ENCODE measurements at regions not wholly inside any gene's neighbourhood (a gene's known extent, or its start where the extent isn't known, plus 50 kb on each side); places are given as distances from the start of the nearest gene placed in this dataset.

DNA sequence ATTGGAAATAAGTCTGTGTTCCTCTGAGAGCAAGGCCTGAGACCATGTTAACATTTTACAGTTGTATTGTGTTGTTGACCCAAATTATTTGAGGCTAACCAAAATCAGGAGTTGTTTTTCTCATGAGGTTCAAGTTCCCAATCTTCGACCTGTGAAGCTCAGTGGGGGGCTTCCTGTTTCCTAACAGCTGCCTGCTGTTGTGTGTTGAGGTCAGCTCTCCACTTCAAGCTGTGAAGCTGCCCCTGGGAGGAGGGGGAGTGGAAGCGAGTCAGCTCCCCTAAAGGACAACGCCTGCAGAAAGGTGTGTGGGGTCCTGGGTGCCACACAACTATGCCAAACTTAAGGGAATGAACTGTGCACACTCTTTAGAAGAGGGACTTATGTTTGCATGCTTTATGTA, 295.5 kb downstream of the IRX1 start:
- no peak for DNase-seq

DNA sequence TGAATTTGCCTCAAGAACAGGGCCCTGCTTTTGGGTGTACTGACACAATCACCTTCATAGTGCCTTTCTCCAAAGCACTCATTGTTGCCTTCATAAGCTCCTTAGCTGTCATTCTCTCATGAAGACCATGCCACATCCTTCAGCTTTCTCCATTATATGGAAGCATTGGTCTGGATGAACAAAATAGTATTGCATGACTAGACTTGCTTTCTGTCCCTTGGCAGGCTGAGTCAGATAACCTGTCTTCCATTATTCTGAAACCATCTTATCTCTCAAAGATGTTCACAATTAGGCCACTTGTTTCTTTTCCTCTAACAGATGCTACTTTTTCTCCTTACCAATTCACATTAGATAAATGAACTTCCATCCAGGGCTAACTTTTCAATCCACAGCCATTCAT, 297.9 kb downstream of the IRX1 start:
- DNase-seq: no peak

DNA sequence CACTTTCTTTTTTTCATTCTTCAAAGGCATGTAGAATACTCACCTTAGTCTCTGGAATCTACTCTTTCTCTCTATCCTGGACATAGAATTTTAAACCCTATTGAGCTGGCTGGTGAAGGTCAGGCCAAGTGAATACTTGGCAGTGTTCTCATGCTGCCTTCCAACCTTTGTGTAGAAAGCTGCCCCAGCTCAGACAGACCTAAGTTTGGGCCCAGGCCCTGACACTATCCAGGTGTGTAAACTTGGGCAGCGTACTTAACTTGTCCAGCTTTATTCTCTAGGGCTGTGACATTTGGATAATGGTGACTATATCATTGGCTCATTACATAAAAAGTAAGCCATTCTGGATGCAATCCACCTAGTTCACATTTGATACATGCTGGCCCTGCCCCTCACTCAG, 298.3 kb downstream of the IRX1 start:
- no peak for DNase-seq

DNA sequence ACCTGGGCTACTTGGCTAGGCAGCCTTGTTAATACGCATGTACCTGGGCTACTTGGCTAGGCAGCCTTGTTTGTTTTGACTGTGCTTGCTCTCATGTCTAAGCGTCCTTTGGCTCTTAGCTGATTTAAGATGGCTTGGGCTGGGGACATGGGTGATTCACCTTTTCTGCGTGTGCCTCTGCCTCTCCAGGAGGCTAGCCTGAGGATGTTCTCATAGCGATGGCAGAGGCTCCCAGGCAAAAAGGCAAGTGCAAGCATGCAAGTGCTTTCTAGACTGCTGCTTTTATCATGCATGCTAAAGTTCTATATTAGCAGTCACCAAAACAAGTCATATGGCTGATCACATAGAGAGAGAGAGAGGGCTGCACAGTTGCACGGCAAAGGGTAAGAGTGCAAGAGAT, 300.5 kb downstream of the IRX1 start:
- DNase-seq: no peak

DNA sequence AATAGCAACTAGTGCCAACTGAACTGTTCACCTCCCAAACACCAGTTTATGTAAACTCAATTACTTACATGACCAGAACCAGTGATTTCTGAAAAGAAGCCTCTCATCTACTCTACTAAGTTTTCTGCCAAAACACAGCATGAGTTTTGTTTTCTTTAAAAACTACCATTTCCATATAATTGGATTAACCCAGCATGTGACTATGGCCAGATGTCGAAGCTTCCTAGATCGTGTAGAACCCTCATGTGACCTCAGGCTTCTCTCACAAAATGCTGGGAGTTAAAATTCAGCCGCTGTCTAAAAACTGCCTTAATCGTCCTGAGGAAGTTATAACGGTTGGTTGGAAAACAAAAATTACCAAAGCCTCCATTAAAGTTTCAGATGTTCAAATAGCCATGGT, 303.5 kb downstream of the IRX1 start:
- DNase-seq: no peak

DNA sequence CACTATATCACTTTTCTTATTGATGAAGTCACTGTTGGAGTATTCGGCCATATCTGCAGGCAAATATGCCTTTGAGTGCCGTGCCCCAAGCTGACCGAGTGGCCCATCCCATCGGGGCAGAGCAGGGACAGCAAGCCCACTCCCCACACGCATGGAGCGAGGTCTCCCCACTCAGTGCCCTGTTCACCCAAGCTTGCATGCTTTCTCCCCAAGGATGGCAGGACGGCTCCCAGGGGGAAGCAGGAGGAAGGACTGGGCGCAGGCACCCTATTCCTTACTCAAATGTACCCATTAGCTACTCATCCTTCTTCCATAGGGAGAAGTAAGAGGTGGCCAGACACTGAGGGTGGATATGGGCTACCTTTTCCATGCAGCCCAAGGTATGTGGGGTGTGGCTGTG, 309.0 kb downstream of the IRX1 start:
- DNase-seq: no peak

DNA sequence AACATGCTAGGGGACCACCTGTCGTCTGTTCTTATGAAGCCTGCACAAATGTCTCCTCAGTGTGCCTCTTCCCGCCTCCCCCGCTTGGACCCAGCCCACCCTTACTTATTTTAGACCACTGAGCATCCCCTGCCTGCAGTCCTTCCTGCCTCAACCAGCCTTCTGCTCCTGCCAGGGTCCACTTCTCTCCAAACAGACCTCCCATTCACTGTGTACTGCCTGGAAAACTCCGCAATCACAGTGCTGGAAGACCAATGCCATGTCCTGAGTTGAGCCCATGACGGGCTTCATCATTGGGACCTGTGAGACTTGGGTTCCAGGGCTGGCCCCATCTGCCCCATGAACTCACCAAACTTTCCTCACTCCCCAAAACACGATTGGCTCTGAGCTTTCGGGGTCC, 309.4 kb downstream of the IRX1 start:
- no peak for DNase-seq

DNA sequence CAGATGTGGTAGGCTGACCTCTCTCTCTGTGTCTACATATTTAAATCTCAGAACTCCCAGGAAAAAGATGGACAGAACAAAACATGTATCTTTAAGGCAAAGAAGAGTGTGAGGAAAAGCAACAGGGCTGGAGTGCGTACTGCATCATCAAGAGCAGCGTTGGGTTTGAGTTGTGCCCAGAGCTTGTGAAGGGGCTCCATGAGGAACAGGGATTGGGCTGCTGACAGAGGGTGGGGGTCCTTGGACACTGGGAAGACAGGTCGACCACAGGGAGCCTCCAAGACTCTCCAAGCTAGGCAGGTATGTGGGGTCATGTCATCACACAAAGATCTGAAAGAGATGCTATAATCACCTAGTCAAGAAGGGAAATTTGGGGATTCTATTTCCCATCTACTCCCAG, 309.9 kb downstream of the IRX1 start:
- no peak for DNase-seq

DNA sequence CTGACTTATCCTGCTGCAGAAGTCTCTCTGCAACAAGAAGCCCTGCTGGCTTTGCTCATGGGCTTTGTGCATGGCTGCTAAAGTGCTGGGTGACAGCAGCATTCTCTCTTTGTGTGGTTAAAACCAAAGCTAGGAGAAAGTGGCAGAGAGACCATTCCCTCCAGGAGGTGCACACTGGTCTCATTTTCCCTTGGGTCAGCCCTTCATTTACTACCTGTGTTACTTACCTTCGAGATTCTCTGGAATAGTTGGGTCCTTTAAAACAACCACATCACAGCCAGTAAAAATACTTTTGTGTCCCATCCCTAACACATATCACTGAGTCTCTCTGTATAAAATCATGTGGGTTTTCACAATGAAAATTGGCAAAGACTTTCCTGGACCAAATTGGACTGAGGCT, 315.5 kb downstream of the IRX1 start:
- no peak for DNase-seq

DNA sequence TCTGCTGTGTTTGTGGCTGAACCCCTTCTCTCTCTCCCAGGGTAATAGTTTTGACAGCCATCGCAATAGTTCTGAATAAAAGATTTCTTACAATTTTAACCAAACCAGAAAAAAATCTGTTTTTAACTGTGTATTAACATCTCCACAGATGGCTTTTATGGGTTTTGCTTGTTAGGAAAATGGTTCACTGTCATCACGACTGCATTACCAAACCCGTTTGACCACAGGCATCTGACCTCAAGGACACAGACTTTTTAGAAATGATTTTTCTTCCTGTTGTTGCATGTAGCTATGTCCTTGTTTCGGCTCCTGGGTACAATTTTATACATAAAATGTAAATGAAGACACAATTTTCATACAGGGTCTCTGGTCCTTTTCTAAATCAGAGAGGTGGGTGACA, 316.1 kb downstream of the IRX1 start:
- no peak for DNase-seq

DNA sequence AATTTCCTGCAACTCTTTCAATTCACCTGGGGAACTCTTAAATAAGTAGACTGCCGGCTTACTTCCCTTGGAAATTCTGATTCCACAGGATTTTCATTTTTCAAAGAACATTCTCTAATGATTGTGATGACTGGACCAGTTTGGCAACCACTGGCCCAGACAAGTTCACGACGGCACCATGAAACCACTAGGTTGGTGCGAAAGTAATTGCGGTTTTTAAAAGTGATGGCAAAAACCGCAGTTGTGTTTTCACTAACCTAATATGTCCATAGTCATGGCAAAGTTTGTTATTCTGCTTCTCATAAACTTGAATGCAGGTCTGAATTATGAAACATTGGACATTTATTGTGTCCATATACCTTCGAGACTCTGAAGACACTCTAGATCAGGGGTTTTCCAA, 317.2 kb downstream of the IRX1 start:
- no peak for DNase-seq

DNA sequence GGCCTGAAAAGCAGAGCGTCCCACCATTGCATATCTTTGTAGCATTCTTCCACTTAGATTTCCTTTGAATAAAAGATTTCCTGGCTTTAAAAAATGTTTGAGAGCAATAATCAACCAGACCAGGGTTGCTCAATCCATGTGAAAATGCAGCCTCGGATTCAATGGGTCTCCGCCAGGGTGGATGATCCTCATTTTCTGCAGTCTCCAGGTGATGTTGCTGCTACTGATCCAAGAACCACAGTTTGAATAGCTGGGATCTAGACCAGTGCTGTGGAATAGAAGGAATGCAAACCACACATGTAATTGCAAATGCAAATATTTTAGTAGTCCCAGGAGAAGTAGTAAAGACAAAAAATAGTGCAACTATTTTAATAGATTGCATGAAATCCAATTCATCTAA, 317.6 kb downstream of the IRX1 start:
- no peak for DNase-seq

DNA sequence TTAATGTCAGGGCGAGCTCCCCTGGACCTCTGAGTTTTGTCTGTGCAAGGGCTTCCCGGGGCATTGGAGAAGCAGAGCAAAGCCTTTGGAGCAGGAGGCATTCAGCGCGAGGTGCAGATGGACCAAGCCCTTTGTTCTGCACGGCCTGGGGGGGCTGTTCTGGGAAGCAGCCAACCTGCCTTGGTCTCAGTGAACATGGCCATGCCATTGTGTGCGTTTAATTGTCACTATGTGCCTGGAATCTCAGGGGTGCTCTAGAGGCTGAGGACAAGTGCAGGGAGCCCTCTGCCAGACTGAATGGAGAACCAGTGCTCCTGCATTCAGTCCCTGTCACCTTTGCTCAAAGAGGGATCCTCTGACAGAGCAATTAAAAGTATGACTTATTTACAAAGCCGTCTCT, 329.4 kb downstream of the IRX1 start:
- DNase-seq: no peak

DNA sequence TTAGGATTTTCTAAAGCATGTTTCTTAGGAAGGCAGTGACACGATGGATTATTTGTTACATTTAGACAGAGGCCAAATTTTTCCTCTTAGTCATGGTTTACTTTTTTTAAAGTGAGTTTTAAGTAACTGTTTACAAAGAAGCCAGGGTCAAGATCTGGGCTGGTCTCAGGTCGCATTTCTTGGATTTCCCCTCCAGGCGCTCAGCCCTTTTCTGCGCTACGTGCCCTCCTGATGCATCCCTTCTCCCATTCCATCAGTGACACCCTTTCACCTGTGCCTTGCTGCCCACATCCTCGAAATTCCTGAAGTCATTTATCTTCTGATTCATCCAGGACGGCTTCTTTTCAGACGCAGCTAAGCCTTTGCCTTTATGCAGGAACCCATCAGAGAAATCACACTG, 330.3 kb downstream of the IRX1 start:
- no peak for DNase-seq

DNA sequence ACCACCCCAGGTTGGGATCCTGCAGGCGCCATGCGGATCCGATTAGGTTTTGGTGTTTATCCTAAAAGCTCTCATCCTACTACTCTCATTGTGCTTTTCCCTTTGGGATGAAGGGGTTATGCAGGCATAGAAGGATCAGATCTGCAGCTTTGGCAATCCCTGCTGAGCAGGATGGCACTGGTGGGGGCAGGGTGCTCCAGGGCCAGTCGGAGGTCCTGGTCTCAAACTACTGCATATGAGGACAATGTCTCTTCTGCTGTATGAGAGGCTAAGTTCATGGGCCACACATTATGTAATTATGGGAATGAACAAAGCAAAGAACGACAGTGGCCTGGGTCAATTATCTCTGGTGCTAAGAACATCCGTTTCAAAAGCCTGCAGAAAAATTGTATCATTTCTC, 334.2 kb downstream of the IRX1 start:
- DNase-seq: no peak

DNA sequence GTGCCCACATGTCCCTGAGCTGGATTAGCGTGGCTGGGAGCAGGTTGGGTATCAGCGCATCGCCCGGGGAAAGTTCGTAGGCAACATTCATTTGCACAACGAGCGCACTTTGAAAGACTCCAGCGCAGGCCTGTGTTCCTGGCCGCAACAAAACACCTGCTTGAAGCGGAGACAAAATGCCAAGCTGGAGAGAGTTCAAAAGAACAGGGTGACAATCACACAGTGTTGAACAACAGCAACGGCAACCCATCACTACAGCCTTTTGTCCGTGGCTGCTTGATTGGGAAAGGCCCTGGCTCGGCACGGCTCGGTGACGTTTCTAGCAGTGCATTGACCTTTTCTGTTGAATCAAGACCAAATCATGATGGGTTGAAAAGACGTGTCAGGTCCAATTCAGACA, 336.3 kb downstream of the IRX1 start:
- DNase-seq: no peak

DNA sequence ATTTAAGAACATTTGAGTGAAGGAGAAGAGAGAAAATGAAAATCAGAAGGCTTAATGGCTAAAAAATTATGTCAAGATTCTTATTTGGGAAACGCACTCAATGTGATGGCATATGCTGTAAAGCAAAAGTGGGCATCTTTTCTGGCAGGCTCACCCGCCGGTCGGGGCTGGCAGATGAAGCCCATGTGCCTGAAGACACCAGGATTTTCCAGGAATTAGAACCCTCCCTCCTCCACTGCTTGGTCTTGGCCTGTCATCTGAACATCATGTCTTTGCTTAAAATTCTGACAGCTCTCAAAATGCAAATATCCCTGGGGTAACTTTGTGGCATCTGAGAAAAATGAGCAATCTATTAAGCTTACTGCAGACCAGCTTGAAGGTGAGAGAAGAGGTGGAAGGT, 337.9 kb downstream of the IRX1 start:
- no peak for DNase-seq

DNA sequence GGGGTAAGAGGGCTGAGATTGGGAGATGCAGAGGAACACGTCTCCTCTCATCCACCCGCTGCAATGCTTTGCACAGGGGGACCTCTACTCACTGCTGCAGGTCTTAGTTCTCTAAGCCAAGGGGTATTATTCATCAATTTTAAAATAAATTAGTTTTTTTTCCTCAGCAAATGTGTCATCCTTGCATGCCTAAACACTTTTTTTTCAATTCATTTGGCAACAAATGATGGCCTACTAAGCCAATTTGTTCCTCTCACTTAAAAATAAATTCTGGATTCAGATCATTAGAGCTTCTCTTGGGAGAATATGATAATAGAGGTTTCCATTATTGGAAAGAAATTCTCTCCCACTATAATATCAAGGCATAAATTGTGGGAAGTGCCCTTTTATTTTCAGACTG, 338.3 kb downstream of the IRX1 start:
- DNase-seq: no peak

DNA sequence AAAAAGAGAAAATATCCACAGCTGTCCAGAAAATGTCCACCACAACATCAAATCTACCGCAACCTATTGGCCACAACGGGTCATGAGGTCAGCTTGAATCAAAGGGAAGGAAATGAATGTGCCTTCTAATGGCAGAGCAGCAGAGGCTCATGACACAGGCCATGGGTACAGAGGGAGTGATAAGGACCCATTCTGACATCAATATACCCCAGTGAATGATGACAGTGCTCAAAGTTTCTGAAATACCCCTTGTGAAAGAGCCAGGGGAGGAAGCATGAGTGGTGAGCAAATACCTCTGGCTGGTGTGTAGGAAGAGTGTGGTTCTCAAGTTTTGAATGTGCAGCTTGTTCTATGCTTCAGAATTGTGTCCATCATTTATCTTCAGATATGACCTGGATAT, 348.2 kb downstream of the IRX1 start:
- no peak for DNase-seq

DNA sequence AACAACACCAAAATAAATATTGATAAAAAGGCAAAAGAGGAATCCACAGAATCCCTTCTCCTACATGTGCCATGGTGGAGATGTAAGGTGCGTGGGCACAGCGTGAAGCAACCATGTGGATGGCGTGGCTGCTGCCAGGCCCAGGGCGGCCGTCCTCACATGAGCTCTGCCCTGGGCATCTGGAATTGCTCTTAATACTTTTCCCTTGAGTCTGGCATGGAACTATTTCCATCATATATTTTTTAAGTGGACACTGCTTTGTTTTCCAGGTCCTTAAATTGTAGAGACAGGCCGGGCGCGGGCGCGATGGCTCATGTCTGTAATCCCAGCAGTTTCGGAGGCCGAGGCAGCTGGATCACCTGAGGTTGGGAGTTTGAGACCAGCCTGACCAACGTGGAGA, 349.3 kb downstream of the IRX1 start:
- no peak for DNase-seq

DNA sequence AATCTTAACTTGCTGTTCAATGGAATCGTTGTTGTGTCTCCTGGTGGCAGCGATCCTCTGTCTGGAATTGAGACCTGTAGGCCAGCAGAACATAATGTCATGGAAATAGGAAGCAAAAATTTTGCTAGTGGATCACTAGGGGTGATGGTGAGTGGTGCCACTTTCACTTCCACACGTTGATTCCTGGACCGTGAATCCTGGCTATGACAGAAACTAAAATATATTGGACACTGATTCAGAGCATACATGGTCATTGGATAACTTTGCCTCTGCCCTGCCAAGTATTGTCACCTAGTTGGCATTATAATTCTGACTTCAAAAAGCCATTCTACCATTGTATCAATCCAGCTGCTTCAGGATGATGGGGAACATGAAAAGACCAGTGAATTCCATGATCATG, 353.2 kb downstream of the IRX1 start:
- DNase-seq: no peak

DNA sequence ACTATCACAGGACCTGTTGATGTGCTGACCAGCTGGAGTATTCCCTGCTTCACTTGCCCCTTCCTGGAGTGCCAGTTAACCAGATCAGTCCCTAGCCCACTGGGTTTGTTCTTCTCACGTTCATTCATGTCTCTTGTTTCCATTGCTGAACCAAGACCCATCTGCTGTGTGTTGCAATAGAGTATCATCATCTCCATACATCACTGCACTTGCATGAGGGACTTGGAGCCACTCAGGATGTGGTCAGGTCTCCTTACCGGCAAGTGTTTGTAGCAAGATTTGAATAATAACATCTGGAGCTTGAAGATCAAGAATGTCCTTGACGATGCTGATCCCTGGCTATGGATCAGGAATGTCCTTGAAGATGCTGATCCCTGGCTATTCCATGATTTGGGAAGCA, 358.6 kb downstream of the IRX1 start:
- no peak for DNase-seq

DNA sequence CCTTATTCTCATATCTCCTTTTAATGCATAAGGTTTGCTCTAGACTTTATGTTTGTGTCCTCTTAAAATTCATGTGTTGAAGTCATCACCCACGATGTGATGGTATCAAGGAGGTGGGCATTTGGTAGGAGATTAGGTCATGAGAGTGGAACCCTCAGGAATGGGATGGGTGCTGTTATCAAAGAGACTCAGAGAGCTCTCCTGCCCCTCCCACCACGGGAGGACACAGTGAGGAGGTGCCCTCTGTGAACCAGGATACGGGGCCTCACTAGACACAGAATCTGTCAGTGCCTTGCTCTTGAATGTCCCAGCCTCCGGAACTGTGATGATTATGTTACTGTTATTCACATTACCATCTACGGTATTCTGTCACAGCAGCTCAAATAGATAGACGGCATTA, 359.0 kb downstream of the IRX1 start:
- no peak for DNase-seq

DNA sequence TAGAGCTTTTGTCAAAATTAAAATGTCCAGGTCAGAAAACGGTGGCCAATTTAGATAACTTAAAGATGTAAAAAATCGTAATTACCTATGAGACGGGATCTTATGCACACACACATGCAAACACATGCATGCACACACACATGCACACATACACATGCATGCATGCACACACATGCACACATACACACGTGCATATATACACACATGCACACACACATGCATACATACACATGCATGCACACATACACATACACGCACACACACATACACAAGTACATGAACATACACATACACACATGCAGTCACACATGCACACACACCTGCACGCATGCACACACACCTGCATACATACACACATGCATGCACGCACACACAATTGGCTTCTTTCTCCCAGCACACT, 362.0 kb downstream of the IRX1 start:
- no peak for DNase-seq

DNA sequence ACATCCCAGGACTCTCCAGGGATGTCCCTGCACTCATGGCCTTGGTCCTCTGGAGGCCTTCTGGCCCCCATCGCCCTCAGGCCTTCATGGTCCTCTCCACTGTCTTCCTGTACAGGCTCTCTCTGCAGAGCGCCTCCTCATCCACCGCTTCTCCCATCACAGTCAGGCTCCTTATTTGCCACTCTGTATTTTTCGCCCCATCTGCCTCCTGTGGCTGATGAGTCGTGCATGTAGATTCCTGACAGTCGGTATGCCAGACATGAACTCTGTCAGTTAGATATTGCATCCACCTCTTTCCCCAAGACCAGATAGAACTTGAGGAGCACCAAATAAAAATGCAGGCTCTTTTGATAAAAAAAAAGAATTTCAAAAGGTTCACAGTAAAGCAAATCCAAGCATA, 362.8 kb downstream of the IRX1 start:
- DNase-seq: no peak

DNA sequence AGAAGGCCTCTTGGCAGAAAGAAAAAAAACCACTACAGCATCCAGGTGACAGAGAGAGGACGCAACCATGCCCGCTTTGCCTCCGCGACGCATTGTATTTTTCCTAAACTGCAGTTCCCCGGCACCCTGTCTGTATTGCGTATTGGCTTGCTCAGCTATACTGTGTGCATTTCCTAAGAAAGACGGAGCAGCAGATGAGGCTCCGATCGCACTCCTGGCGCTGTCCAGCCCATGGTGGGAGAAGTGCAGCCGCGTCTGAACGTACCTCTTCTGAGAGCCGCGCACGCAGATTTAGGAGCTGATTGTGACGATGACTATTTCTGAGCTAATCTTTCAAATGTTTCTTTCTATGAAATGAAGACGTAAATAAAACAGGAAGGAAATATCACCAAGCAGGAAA, 366.5 kb downstream of the IRX1 start:
- DNase-seq: no peak

DNA sequence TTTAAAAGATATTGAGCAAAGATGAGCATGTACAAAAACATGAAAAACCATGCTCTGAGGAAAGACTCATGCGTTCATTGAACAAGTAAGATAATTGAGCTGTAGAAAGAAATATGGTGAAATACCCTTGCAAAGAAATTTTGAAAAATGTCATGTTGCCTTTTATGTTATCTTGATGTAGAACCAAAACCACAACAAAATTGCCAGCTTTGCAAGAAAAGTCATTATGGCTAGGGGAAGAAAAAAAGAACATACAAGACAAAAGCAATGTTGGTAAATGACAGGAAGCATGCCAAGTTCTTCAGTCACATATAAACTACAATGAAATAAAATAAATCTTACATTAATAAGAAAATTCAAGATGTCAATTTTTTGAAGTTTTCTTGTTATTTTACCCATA, 368.0 kb downstream of the IRX1 start:
- no peak for DNase-seq

Data from stimulated activated CD4-positive, alpha-beta T cell treated with anti-CD3 and anti-CD28 coated beads, Interleukin-2, amount 100 ng/mL, for 24 hours (primary cell).